ENCODE measurements at regions not wholly inside any gene's neighbourhood (a gene's known extent, or its start where the extent isn't known, plus 50 kb on each side); places are given as distances from the start of the nearest gene placed in this dataset.
"Not testable (repeated sequence)": the region's sequence is repeated elsewhere in the genome, so short reads cannot be mapped to it uniquely, and the experiment has no call there.

GRCh38 chr9:107587191-107587963 is 97.8 kb upstream of the KLF4 start:
- H3K36me3 Mint-ChIP-seq = no peaks in the 10 kb centered on the region
- H3K9me3 Mint-ChIP-seq = no peaks in the 10 kb centered on the region
- no peak overlapping the region for H3K27ac Mint-ChIP-seq
- H3K27me3 Mint-ChIP-seq = peaks cover 2% of the 10 kb centered on the region
- H3K4me3 Mint-ChIP-seq = no peak overlapping the region
- no peaks in the 10 kb centered on the region for H3K4me1 Mint-ChIP-seq

- Mint-ChIP-seq H3K27ac (no peak overlapping the region), H3K36me3 (no peaks in the 10 kb centered on the region)
Observed at GRCh38 chr9:107586493-107586892, 96.9 kb upstream of the KLF4 start.

GRCh38 chr9:107585465-107585864 is 95.9 kb upstream of the KLF4 start:
- peaks cover 5% of the 10 kb centered on the region for H3K27me3 Mint-ChIP-seq
- H3K9me3 Mint-ChIP-seq = no peaks in the 10 kb centered on the region
- H3K4me1 Mint-ChIP-seq = no peaks in the 10 kb centered on the region
- H3K27ac Mint-ChIP-seq = no peak overlapping the region
- no peak overlapping the region for H3K4me3 Mint-ChIP-seq
- no peaks in the 10 kb centered on the region for H3K36me3 Mint-ChIP-seq

More at GRCh38 chr9:107586493-107586892, 96.9 kb upstream of the KLF4 start:
- Mint-ChIP-seq H3K27me3 (peaks cover 2% of the 10 kb centered on the region), H3K4me1 (no peaks in the 10 kb centered on the region), H3K9me3 (no peaks in the 10 kb centered on the region), H3K4me3 (no peak overlapping the region)

GRCh38 chr9:107584944-107585343 is 95.4 kb upstream of the KLF4 start:
- no peak overlapping the region for H3K27ac Mint-ChIP-seq
- H3K9me3 Mint-ChIP-seq = no peaks in the 10 kb centered on the region
- no peaks in the 10 kb centered on the region for H3K4me1 Mint-ChIP-seq
- H3K27me3 Mint-ChIP-seq = peaks cover 5% of the 10 kb centered on the region
- H3K4me3 Mint-ChIP-seq = no peak overlapping the region
- H3K36me3 Mint-ChIP-seq = no peaks in the 10 kb centered on the region

GRCh38 chr9:107584186-107584585 is 94.6 kb upstream of the KLF4 start:
- Mint-ChIP-seq H3K36me3 (no peaks in the 10 kb centered on the region), H3K4me1 (no peaks in the 10 kb centered on the region), H3K27me3 (peaks cover 5% of the 10 kb centered on the region), H3K9me3 (no peaks in the 10 kb centered on the region), H3K27ac (no peak overlapping the region), H3K4me3 (no peak overlapping the region)

- Mint-ChIP-seq H3K9me3 (no peaks in the 10 kb centered on the region), H3K4me1 (no peaks in the 10 kb centered on the region), H3K36me3 (no peaks in the 10 kb centered on the region), H3K27me3 (peaks cover 3% of the 10 kb centered on the region), H3K4me3 (no peak overlapping the region), H3K27ac (no peak overlapping the region)
Observed at GRCh38 chr9:107577140-107577776, 87.7 kb upstream of the KLF4 start.

- H3K27ac Mint-ChIP-seq = no peak overlapping the region
- H3K27me3 Mint-ChIP-seq = no peaks in the 10 kb centered on the region
- H3K9me3 Mint-ChIP-seq = no peaks in the 10 kb centered on the region
- no peaks in the 10 kb centered on the region for H3K4me1 Mint-ChIP-seq
- no peak overlapping the region for H3K4me3 Mint-ChIP-seq
- no peaks in the 10 kb centered on the region for H3K36me3 Mint-ChIP-seq
Observed at GRCh38 chr9:107571148-107571547, 81.6 kb upstream of the KLF4 start.

GRCh38 chr9:107569174-107569573 is 79.6 kb upstream of the KLF4 start:
- Mint-ChIP-seq H3K27me3 (no peaks in the 10 kb centered on the region), H3K4me3 (no peak overlapping the region), H3K27ac (no peak overlapping the region), H3K9me3 (no peaks in the 10 kb centered on the region), H3K36me3 (no peaks in the 10 kb centered on the region), H3K4me1 (no peaks in the 10 kb centered on the region)

GRCh38 chr9:107568406-107568805 is 78.8 kb upstream of the KLF4 start:
- H3K27ac Mint-ChIP-seq, H3K27me3 Mint-ChIP-seq, H3K9me3 Mint-ChIP-seq, H3K36me3 Mint-ChIP-seq, H3K4me1 Mint-ChIP-seq, H3K4me3 Mint-ChIP-seq: not testable (repeated sequence)

GRCh38 chr9:107567462-107567861 is 77.9 kb upstream of the KLF4 start:
- no peaks in the 10 kb centered on the region for H3K9me3 Mint-ChIP-seq
- H3K4me3 Mint-ChIP-seq = no peak overlapping the region
- H3K4me1 Mint-ChIP-seq = no peaks in the 10 kb centered on the region
- no peaks in the 10 kb centered on the region for H3K36me3 Mint-ChIP-seq
- no peaks in the 10 kb centered on the region for H3K27me3 Mint-ChIP-seq
- no peak overlapping the region for H3K27ac Mint-ChIP-seq

- Mint-ChIP-seq H3K4me3 (no peak overlapping the region), H3K9me3 (no peaks in the 10 kb centered on the region), H3K27me3 (no peaks in the 10 kb centered on the region), H3K36me3 (no peaks in the 10 kb centered on the region), H3K4me1 (no peaks in the 10 kb centered on the region), H3K27ac (no peak overlapping the region)
Observed at GRCh38 chr9:107566611-107567061, 77.1 kb upstream of the KLF4 start.

- H3K27ac Mint-ChIP-seq = no peak overlapping the region
- H3K4me3 Mint-ChIP-seq = no peak overlapping the region
Observed at GRCh38 chr9:107562798-107563197, 73.2 kb upstream of the KLF4 start.

GRCh38 chr9:107559494-107560086 is 70.0 kb upstream of the KLF4 start:
- Mint-ChIP-seq H3K9me3 (no peaks in the 10 kb centered on the region), H3K4me3 (no peak overlapping the region), H3K36me3 (no peaks in the 10 kb centered on the region), H3K27me3 (no peaks in the 10 kb centered on the region), H3K4me1 (no peaks in the 10 kb centered on the region), H3K27ac (no peak overlapping the region)

More at GRCh38 chr9:107562798-107563197, 73.2 kb upstream of the KLF4 start:
- Mint-ChIP-seq H3K9me3 (no peaks in the 10 kb centered on the region), H3K4me1 (no peaks in the 10 kb centered on the region), H3K27me3 (no peaks in the 10 kb centered on the region), H3K36me3 (no peaks in the 10 kb centered on the region)

GRCh38 chr9:107557236-107557990 is 67.8 kb upstream of the KLF4 start:
- H3K27me3 Mint-ChIP-seq = no peaks in the 10 kb centered on the region
- no peak overlapping the region for H3K4me3 Mint-ChIP-seq
- no peaks in the 10 kb centered on the region for H3K4me1 Mint-ChIP-seq
- H3K36me3 Mint-ChIP-seq = no peaks in the 10 kb centered on the region
- no peak overlapping the region for H3K27ac Mint-ChIP-seq
- H3K9me3 Mint-ChIP-seq = no peaks in the 10 kb centered on the region

GRCh38 chr9:107554636-107555035 is 65.1 kb upstream of the KLF4 start:
- Mint-ChIP-seq H3K27me3 (no peaks in the 10 kb centered on the region), H3K4me1 (no peaks in the 10 kb centered on the region), H3K27ac (no peak overlapping the region)

More at GRCh38 chr9:107554636-107555035, 65.1 kb upstream of the KLF4 start:
- no peaks in the 10 kb centered on the region for H3K9me3 Mint-ChIP-seq
- no peaks in the 10 kb centered on the region for H3K36me3 Mint-ChIP-seq
- no peak overlapping the region for H3K4me3 Mint-ChIP-seq
